A673 (cell line): ENCODE measurements at regions not wholly inside any gene's neighbourhood (a gene's known extent, or its start where the extent isn't known, plus 50 kb on each side); places are given as distances from the start of the nearest gene placed in this dataset.

Experiments
- BruUV-seq: library from RNA; stranded (reverse); fragments of 400-500 nt; replicated peaks from 2 replicates; lab custom pipeline; 2021; lab: Mats Ljungman, UMichigan
- CTCF ChIA-PET: fragments of 300-600 bp; sonication (Branson Sonifier 250); formaldehyde crosslinking; loops from one replicate; lab custom pipeline; 2022; ENCODE audit warnings: antibody characterized with exemption; lab: Charles Lee
- POLR2A ChIA-PET: fragments of 300-600 bp; sonication (Branson Sonifier 250); formaldehyde crosslinking; loops from one replicate; lab custom pipeline; 2022; ENCODE audit warnings: antibody characterized with exemption; ENCODE audit not compliant: low non-redundant PET; lab: Charles Lee
- DNase-seq: peaks from one replicate; pipeline ENCODE4 v3.0.0-alpha.2; 2015; ENCODE audit warnings: low spot score
- H3K27ac ChIP-seq: fragments of 200-600 bp; sonication (generic); 2 replicates; pipeline ENCODE4 v1.5.1; 2016; ENCODE audit warnings: mixed run types, low read depth, mild to moderate bottlenecking, mixed read lengths, antibody characterized with exemption, low read length; ENCODE audit not compliant: poor library complexity, severe bottlenecking
- H3K27me3 ChIP-seq: fragments of 200-600 bp; sonication (generic); replicated peaks from 2 replicates; pipeline ENCODE4 v1.6.1; 2017; ENCODE audit warnings: mixed run types, low read depth, mild to moderate bottlenecking, mixed read lengths, antibody characterized with exemption, low read length; ENCODE audit not compliant: insufficient read depth, poor library complexity
- H3K36me3 ChIP-seq: fragments of 200-600 bp; sonication (generic); 2 replicates; pipeline ENCODE4 v1.6.1; 2016; ENCODE audit warnings: mixed run types, mild to moderate bottlenecking, mixed read lengths, antibody characterized with exemption, low read length; ENCODE audit not compliant: insufficient read depth, poor library complexity, severe bottlenecking
- H3K4me1 ChIP-seq: fragments of 200-600 bp; sonication (generic); 2 replicates; pipeline ENCODE4 v1.6.1; 2017; ENCODE audit warnings: mixed run types, mild to moderate bottlenecking, mixed read lengths, antibody characterized with exemption, low read length; ENCODE audit not compliant: insufficient read depth, poor library complexity, severe bottlenecking
- H3K4me3 ChIP-seq: fragments of 200-600 bp; sonication (generic); 2 replicates; pipeline ENCODE4 v1.5.1; 2016; ENCODE audit warnings: low read depth, mixed run types, mild to moderate bottlenecking, mixed read lengths, low read length; ENCODE audit not compliant: poor library complexity, severe bottlenecking
- H3K9me3 ChIP-seq: fragments of 200-600 bp; sonication (generic); 2 replicates; pipeline ENCODE4 v1.6.1; 2016; ENCODE audit warnings: mixed run types, low read depth, mild to moderate bottlenecking, mixed read lengths, antibody characterized with exemption, low read length; ENCODE audit not compliant: poor library complexity, severe bottlenecking
- CTCF ChIP-seq: fragments of 300-800, 200-600 bp; sonication (generic); conservative IDR thresholded peaks from 2 replicates; pipeline ENCODE4 v1.5.1; 2017; ENCODE audit warnings: low read depth, mild to moderate bottlenecking, antibody characterized with exemption, low read length, moderate library complexity, mixed read lengths
- EZH2 ChIP-seq: fragments of 200-600 bp; sonication (generic); IDR thresholded peaks from 2 replicates; pipeline ENCODE4 v1.6.1; 2017; ENCODE audit warnings: borderline replicate concordance, low read depth, mild to moderate bottlenecking, mixed read lengths, antibody characterized with exemption, low read length; ENCODE audit not compliant: poor library complexity, severe bottlenecking
- intact Hi-C: fragments of 100-400 bp; cut with micrococcal nuclease; formaldehyde crosslinking; loops from one replicate; pipeline ENCODE4 v1.10.0; 2022; ENCODE audit not compliant: unreplicated experiment

GRCh38 chr12:5242440-5242839 is 189.5 kb upstream of the NTF3 start:
- no peak overlapping the region for H3K27ac ChIP-seq
- H3K4me3 ChIP-seq, result no peak overlapping the region
- no peaks in the 10 kb centered on the region for H3K27me3 ChIP-seq
- CTCF ChIA-PET, result no interaction called here
- intact Hi-C loops, result no loop called here
- BruUV-seq, result no TSS peak
- TF ChIP-seq EZH2 (no peak), CTCF (no peak)
- no peak for DNase-seq
- POLR2A ChIA-PET, result no interaction called here
- no peaks in the 10 kb centered on the region for H3K36me3 ChIP-seq
- no peaks in the 10 kb centered on the region for H3K9me3 ChIP-seq
- H3K4me1 ChIP-seq, result no peaks in the 10 kb centered on the region

DNA sequence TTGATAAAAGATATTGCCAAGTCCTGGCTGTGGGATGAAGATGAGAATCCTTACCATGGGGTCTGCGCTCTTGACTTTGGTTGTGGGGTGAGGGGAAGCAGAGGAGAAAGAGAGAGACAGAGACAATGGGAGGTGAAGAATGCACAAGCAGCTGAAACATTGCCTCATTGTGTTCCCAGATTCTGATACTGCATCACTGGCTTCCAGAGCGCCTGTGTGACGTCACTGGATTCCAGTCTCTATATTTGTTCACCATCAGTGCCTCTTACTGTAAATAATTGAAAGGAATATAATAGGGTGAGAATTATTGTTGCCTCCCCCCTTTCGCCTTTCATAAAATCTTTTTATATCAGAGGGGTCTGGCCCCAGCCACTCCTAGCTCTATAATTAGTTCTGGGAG is 188.9 kb upstream of the NTF3 start:
- H3K4me3 ChIP-seq, result no peak overlapping the region
- TF ChIP-seq CTCF (no peak), EZH2 (no peak)
- H3K4me1 ChIP-seq, result no peaks in the 10 kb centered on the region
- H3K36me3 ChIP-seq, result no peaks in the 10 kb centered on the region
- no TSS peak for BruUV-seq
- intact Hi-C loops, result no loop called here
- no peaks in the 10 kb centered on the region for H3K27me3 ChIP-seq
- no peaks in the 10 kb centered on the region for H3K9me3 ChIP-seq
- no peak for DNase-seq
- ChIA-PET POLR2A (no interaction called here), CTCF (no interaction called here)
- H3K27ac ChIP-seq, result no peak overlapping the region

DNA sequence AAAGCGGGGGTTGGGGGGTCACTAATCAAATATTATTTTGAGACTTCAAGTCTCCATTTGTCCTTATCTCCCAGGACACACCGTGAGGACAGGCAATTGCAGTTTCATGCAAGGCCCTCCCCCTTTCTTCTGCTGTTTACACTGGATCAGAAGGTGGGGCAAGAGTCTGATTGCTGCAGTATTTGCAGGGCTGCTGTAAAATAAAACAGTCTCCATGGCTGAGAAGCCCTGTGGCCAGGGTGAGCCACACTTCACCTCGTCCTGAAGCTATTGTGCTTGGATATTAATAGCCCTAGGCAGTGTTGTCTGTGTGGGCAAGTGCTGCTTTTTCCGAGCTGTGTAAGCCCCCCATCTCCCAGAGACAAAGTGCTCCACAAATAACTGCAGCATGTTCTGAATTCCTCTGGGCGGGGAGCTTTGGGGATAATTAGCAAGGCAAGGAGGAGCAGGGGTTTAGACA is 187.4 kb upstream of the NTF3 start:
- ChIA-PET POLR2A (no interaction called here), CTCF (no interaction called here)
- H3K9me3 ChIP-seq, result no peaks in the 10 kb centered on the region
- H3K4me1 ChIP-seq, result no peaks in the 10 kb centered on the region
- no peak overlapping the region for H3K4me3 ChIP-seq
- no peak for DNase-seq
- no peaks in the 10 kb centered on the region for H3K27me3 ChIP-seq
- BruUV-seq, result no TSS peak
- H3K27ac ChIP-seq, result no peak overlapping the region
- H3K36me3 ChIP-seq, result no peaks in the 10 kb centered on the region
- intact Hi-C loops, result no loop called here
- TF ChIP-seq EZH2 (no peak), CTCF (no peak)
